SHP77 (cell line): ENCODE measurements at regions not wholly inside any gene's neighbourhood (a gene's known extent, or its start where the extent isn't known, plus 50 kb on each side); places are given as distances from the start of the nearest gene placed in this dataset.
A peak's percentile ranks its signal among the peaks of the same experiment; 100 is the strongest.
"Not testable (repeated sequence)": the region's sequence is repeated elsewhere in the genome, so short reads cannot be mapped to it uniquely, and the experiment has no call there.

Source experiments
- DNase-seq, 2 experiments: peaks; one replicate each; lab custom pipeline; 2025; lab: John Stamatoyannopoulos, UW

GRCh38 chr4:55696424-55696823 lies 60.3 kb upstream of the NMU start:
- DNase-seq: not testable (repeated sequence)

DNA sequence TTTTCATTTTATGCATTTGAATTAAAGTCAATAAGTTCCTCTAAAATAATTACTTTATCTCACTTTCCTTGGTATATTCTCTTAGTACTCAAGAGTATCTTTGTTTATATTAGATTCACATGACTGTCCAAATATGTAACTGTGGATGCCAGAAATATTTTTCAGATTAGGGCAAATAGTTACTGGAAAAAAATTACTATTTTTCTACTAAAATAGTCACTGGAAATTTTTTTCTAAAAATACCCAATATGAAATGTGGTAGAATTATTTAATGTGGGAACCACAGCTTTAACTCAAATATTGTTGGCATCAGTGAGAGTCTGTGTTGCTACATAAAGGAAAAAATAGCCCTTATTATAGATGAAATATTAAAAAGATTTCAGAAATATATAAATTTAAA lies 70.4 kb upstream of the NMU start:
- no peak for DNase-seq

GRCh38 chr4:55707507-55707906 lies 71.4 kb upstream of the NMU start:
- peak; percentile 16 to 17 for DNase-seq

DNA sequence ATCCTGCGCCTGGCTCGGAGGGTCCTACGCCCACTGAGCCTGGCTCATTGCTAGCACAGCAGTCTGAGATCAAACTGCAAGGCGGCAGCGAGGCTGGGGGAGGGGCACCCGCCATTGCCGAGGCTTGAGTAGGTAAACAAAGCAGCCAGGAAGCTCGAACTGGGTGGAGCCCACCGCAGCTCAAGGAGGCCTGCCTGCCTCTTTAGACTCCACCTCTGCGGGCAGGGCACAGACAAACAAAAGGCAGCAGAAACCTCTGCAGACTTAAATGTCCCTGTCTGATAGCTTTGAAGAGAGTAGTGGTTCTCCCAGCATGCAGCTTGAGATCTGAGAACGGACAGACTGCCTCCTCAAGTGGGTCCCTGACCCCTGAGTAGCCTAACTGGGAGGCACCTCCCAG lies 71.9 kb upstream of the NMU start:
- DNase-seq: not testable (repeated sequence)

- DNase-seq: not testable (repeated sequence)
These were observed 76.7 kb upstream of the NMU start for GRCh38 chr4:55712835-55713234.

DNA sequence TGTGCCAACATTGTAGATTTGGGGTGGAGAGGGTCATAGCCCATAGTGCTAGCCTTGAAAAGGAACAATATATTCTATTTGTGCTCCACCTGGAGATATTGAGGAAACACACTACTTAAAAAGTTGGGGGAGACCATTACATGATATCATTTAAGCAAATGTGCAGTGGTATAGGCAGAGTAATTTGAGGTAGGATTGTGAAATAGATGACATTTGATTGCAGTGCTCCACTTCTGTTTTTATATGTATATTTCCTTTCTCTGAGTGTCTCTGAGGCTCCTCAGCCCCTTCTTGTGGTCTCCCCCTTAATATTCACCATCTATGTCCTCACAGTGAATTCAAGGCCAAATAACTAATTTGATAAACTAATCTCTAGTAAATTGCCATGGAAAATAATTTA lies 85.6 kb upstream of the NMU start:
- DNase-seq: no peak

GRCh38 chr4:55722132-55722531 lies 86.0 kb upstream of the NMU start:
- DNase-seq: peak in 1 of 2 experiments; percentile 72

GRCh38 chr4:55723403-55723802 lies 87.3 kb upstream of the NMU start:
- no peak for DNase-seq

DNA sequence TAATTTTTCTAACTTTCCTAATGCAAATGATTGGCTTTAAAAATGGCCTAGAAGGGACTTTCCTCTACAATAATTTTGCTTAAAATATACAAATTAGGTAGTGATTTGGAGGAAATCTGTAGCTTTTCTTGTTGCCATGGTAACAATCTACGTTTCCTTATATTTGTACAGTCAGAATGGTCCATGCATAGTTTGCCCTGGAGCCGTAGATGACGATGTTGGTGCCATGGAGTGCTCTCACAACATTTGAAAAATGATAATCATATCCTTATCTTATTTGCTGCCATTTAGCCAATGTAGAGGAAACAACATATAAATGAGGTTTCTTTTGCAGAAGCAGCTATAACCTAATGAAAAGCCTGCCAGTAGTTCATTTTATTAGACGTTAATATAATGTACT lies 89.0 kb upstream of the NMU start:
- DNase-seq: no peak

- DNase-seq: no peak
These were observed 91.6 kb upstream of the NMU start for GRCh38 chr4:55727746-55728145.

GRCh38 chr4:55729351-55730279 lies 90.0 kb upstream of the EXOC1L start:
- DNase-seq: no peak

DNA sequence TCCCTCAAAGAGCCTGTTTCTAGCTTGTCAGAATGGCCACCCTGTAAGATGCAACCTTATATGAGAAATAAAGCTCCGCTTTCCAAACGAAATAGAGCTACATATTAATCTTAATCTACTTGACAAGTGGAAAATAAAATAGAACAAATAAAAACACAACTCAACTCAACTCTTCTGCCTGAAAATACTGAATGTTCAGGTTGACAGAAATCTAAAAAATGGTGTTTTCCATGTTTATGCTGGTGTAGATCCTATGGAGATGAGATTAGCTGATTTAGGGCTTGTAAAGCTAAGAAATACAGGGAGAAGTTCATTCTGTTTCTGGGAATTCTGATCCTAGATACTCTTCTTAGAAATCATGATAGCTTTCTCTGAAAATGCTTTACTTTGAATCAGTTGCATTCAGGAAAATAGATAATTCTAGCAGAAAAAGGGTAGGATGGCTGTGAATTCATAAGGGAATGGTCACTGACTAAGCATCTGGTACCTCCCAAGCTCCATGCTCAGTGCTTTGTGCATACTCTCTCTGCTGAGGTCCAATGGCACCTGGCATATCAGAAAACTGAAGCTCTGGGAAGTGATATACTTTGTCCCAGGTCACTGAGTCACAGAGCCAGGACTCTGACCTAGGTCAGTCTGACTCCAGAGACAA lies 89.2 kb upstream of the EXOC1L start:
- no peak for DNase-seq

- DNase-seq: no peak
These were observed 87.6 kb upstream of the EXOC1L start for GRCh38 chr4:55731959-55732358.

- no peak for DNase-seq
These were observed 86.7 kb upstream of the EXOC1L start for GRCh38 chr4:55732864-55733263.

DNA sequence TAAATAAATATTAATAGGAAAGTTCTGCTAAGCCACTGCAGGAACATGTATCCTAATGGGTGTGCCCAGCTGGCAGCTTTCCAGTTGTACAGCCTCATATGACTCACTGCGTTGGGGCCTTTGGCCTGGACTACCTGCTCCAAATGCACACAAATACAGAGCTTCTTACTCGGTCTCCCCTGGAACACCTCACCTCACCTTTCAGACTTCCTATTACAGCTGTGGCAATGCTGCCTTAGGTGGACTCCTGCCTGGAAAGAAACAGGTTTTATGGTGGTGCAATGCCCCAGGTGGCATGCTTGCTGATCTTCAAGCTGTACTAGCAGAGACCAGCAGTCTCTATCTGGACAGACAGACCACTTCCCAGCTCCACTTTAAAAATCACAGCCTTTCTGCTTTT lies 85.7 kb upstream of the EXOC1L start:
- DNase-seq: peak; percentile 30 to 65

- no peak for DNase-seq
These were observed 82.9 kb upstream of the EXOC1L start for GRCh38 chr4:55736605-55737183.

DNA sequence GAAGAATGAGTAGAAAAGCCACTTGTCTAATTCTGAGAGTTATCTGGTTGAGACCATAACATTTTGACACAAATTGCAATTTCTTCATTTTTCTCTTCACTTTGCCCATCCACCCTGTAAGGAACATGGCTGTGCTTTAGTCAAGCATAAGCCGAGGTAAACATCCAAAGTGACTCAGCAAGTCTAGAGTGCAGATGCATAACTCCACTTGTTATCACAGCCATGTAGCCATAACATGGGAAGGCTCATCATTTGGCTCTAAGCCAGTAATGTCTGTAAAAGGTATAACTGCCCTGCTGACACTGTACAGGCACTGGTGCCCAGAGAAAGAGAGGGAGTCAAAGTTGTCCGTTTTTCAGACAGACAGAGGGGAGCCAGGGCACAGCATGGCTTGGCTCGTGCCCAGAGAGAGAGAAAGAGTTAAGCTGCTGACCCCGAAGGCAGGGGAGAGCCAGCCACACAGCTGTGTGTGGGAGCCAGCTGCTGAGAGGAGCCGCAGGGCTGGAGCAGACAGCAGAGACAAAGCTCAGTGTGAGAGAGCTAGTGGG lies 76.9 kb upstream of the EXOC1L start:
- peak; percentile 52 to 67 for DNase-seq

DNA sequence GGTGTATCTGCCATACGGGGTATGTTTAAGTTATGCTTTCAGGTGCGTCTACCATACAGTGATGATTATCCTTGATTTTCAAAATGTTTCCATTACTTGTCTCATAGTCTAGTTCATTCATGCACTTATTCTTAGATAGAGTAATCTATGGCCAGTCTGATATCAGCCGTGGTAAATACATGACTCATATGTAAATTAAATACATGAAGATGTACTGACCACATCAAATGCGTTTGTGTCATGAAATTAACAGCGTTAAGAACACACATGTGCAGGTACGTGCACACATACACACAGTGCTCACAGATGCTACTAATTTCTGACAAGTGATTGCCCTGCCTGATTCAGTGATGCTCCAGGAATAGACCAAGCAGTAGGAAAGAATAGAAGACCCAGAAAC lies 75.2 kb upstream of the EXOC1L start:
- no peak for DNase-seq

GRCh38 chr4:55745014-55745413 lies 74.6 kb upstream of the EXOC1L start:
- no peak for DNase-seq

GRCh38 chr4:55747793-55748192 lies 71.8 kb upstream of the EXOC1L start:
- DNase-seq: no peak

GRCh38 chr4:55749666-55750065 lies 69.9 kb upstream of the EXOC1L start:
- DNase-seq: no peak

- no peak for DNase-seq
These were observed 66.8 kb upstream of the EXOC1L start for GRCh38 chr4:55752810-55753209.

DNA sequence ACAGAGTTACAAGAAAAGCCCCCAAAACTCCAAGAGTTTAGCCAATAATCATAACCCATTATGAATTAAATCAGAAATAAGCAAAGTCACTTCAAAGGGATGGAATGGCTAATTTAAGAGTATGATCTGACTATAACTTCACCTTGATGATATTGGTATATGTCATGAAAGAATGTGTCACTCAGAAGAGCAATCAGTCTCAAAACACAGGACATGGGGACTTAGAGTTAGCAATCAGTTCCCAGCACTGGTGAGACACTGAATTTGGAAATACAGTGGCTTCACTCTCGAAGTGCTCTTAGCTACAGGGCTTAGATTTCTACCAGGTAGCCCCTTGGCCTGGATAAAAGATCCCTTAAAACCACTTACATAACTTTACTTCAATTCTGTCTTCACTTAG lies 65.7 kb upstream of the EXOC1L start:
- DNase-seq: no peak
